CD4-positive, alpha-beta T cell treated with Interleukin-6 for 4 hours (primary cell): ENCODE measurements at regions not wholly inside any gene's neighbourhood (a gene's known extent, or its start where the extent isn't known, plus 50 kb on each side); places are given as distances from the start of the nearest gene placed in this dataset.

Experiments
- DNase-seq: peaks from one replicate; pipeline ENCODE4 v3.0.0-alpha.2; 2020; ENCODE audit warnings: mixed read lengths

- DNase-seq, result no peak
Measured at GRCh38 chr4:180207921-180208320, 2035.3 kb upstream of the TENM3 start.

- DNase-seq, result no peak
Measured at GRCh38 chr4:180217070-180217469, 2026.1 kb upstream of the TENM3 start.

- no peak for DNase-seq
Measured at GRCh38 chr4:180219080-180219479, 2024.1 kb upstream of the TENM3 start.

GRCh38 chr4:180225977-180226376 lies 2017.2 kb upstream of the TENM3 start:
- DNase-seq, result no peak

- no peak for DNase-seq
Measured at GRCh38 chr4:180234730-180235129, 2008.5 kb upstream of the TENM3 start.

- DNase-seq, result no peak
Measured at GRCh38 chr4:180240670-180241069, 2002.5 kb upstream of the TENM3 start.

GRCh38 chr4:180253419-180253818 lies 1989.8 kb upstream of the TENM3 start:
- DNase-seq, result no peak

- no peak for DNase-seq
Measured at GRCh38 chr4:180261346-180261745, 1981.9 kb upstream of the TENM3 start.

GRCh38 chr4:180280076-180280475 lies 1963.1 kb upstream of the TENM3 start:
- DNase-seq, result no peak

GRCh38 chr4:180280726-180281297 lies 1962.4 kb upstream of the TENM3 start:
- no peak for DNase-seq

GRCh38 chr4:180281724-180282123 lies 1961.5 kb upstream of the TENM3 start:
- DNase-seq, result no peak

GRCh38 chr4:180284267-180284666 lies 1958.9 kb upstream of the TENM3 start:
- DNase-seq, result no peak

- DNase-seq, result no peak
Measured at GRCh38 chr4:180285796-180286195, 1957.4 kb upstream of the TENM3 start.

- DNase-seq, result no peak
Measured at GRCh38 chr4:180292339-180292738, 1950.9 kb upstream of the TENM3 start.

- no peak for DNase-seq
Measured at GRCh38 chr4:180296036-180296599, 1947.1 kb upstream of the TENM3 start.

- no peak for DNase-seq
Measured at GRCh38 chr4:180304321-180304720, 1938.9 kb upstream of the TENM3 start.

GRCh38 chr4:180310616-180311015 lies 1932.6 kb upstream of the TENM3 start:
- no peak for DNase-seq

- DNase-seq, result no peak
Measured at GRCh38 chr4:180314972-180315371, 1928.2 kb upstream of the TENM3 start.

GRCh38 chr4:180330521-180330920 lies 1912.7 kb upstream of the TENM3 start:
- DNase-seq, result no peak

GRCh38 chr4:180333162-180333561 lies 1910.0 kb upstream of the TENM3 start:
- no peak for DNase-seq

- no peak for DNase-seq
Measured at GRCh38 chr4:180335566-180335965, 1907.6 kb upstream of the TENM3 start.

- DNase-seq, result no peak
Measured at GRCh38 chr4:180336494-180337090, 1906.6 kb upstream of the TENM3 start.

GRCh38 chr4:180341926-180342325 lies 1901.3 kb upstream of the TENM3 start:
- no peak for DNase-seq

- no peak for DNase-seq
Measured at GRCh38 chr4:180350901-180351300, 1892.3 kb upstream of the TENM3 start.

GRCh38 chr4:180356766-180357165 lies 1886.4 kb upstream of the TENM3 start:
- DNase-seq, result no peak
